ENCODE measurements at regions not wholly inside any gene's neighbourhood (a gene's known extent, or its start where the extent isn't known, plus 50 kb on each side); places are given as distances from the start of the nearest gene placed in this dataset.
"Not testable (repeated sequence)": the region's sequence is repeated elsewhere in the genome, so short reads cannot be mapped to it uniquely, and the experiment has no call there.

DNA sequence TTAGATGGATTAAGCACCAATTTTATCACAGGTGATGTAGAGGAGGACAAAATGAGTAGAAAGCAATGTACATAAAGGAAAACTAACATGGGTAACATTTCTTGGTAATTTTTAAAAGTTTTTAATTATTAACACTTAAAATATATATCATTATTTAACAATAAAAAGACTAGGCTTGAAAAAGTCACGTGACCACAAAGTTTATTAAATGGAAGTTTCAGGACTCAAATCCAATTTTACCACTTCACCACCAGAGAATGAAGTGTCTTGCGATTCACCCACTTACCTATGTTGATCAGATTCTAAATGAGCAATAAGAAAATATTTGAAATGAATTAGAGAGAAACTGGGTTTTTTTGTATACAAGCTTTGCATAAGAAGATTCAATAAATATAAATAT, 721.3 kb downstream of the GBE1 start:
- DNase-seq: no peak

DNA sequence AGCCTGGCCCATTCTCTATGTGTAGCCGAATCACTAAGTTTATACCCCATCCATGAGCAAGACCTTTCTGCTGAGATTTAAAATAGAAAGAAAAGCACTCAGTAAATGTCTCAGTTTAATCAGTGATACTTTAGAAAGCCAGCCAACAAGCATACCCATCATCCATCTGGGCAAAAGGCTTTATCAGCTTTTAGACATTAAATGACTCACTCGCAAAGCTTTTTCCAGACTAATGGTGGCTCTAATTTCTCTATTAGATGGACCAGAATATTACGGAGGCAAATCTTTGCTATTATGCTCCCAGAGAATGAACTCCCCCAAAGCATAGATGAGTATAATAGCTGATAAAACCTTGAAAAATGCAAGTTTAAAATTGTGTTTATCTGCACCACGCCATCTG, 727.8 kb downstream of the GBE1 start:
- no peak for DNase-seq

DNA sequence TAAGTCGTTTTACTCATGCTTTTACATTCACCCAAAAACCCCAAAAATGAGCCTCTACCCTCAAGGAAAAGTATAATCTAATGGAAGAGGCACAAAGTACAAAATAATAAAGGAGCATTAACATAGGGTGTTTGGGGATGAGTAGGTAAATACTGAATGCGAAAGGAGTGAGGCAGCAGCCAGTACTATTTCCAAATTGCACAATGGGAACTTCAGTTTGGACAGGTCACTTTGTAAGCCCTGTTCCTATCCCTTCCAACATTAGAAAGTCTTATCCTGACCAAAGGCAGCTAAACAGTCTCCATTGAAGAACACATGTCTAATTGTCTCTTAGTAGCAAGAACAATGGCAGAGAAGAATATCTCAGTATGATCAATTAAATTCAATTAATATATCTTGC, 728.3 kb downstream of the GBE1 start:
- DNase-seq: no peak

DNA sequence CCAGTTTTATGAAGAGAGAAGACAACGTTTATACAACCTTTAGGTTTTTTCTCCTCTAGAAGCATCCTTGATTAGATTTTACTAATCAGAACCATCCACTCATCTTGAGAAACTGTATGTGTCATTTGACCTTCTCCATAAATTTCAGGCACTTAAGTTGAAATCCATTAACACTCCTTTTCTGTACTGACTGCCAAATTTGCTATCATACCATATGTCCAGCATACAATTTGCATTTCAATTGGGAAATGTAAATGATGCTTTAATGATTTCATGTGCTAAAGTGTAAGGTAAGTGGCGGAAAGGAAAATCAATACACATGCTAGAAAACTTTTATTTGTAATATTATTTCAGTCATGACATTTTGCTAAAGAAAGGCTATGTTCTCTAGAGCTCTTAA, 731.6 kb downstream of the GBE1 start:
- no peak for DNase-seq

DNA sequence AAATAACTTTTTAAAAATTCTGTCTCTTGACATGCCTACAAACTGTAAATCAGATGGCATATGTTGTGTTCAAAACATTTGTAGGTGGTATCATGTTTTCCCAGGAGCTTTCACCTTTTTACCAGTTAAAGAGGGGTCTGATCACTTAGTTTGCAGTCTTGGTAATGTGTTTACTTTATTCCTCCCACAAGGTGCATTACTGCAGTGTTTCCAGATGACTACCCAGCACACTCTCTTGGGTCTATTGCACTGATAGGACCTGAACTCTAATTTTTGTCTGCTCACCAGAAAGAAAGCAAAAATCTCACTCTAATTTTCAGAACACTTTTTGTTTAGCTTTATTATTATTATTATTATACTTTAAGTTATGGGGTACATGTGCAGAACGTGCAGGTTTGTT, 734.1 kb downstream of the GBE1 start:
- DNase-seq: no peak

DNA sequence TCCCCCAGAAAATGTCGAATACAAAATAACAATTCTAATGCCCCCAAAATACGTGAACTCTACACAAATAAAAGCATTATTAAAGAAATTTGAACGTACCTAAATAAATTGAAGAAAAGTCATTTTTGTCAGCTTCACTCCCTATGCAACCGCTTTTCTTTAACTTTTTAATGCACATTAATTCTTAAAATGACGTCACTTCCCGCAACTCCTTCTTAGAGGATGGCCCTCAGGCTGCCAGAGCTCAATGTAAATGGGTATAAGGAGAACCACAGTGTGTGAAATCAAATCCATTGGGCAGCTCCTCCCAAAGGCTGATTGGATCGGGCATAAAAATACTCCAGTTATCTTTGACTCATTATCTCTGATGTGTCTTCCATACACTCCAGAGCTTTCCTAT, 736.9 kb downstream of the GBE1 start:
- DNase-seq: no peak

DNA sequence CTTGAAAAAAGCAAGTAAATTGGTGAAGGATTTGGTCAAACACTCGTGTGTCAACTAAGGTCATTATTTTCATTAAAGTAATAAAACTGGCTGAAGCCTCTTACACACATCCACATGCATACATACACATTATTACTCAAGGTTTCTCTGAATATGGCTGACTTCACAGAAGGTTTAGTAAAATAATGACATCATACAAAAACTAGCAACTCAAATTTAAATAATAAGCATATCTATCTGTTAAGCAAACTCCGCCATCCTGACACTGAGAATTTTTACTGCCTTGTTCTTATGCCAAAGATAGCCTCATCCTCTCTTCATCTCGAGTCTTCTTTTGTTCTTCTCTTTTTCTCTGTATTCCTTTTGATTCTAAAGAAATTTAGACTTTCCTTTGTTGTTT, 739.1 kb downstream of the GBE1 start:
- DNase-seq: no peak

DNA sequence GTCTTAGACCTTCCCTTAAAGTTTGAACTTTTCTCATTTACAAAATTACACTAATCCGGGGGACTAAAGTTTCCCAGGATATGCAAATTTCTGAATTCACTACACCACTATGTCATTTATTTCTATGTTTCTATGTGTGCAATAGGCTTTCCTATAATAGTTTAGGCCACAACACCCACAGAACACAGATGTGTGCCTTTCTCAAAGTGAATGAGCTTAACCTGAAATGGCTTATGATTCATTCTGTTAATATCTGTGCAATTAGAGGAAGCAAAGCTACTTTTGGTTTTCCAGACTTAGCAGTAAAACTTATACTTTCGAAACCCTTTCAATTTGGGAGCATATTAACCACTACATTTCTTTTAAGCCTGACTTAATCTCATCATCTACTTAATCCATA, 748.1 kb downstream of the GBE1 start:
- DNase-seq: no peak

DNA sequence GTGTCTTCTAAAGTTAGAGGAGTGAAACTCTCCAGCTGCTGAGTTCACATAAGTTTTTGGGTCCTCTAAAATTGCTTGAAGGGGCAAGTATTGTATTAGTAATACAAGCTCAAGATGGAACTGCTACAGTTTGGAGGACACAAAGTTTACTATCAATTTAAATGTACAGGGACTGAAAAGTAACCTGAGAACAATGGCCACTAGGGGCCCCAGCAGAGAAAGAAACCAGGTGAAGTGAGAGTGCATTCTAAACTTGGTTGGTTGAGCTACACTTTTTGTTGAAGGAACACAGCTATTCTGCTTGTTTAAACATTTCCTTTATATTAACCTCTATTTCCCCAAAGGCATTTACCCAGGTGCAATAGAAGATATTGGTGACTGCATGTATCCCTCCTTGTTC, 755.5 kb downstream of the GBE1 start:
- DNase-seq: no peak

DNA sequence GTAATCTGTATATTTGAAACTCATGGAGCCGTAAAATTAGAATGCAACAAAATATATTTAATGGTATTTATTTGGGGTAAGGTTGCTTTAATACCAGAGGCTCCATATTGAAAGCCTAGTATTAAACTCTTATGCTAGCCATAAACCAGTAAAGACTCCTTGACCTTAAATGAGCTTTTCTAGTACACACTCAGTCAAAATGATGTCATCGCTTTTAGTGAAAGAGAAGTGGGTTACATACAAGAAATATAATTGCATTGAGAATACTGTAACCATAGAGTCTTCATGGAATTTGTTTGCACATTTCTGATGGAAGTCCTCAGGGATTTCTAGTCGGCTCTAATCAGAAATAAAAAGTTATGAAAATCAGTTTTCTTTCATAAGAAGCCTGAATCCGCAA, 757.6 kb downstream of the GBE1 start:
- no peak for DNase-seq

DNA sequence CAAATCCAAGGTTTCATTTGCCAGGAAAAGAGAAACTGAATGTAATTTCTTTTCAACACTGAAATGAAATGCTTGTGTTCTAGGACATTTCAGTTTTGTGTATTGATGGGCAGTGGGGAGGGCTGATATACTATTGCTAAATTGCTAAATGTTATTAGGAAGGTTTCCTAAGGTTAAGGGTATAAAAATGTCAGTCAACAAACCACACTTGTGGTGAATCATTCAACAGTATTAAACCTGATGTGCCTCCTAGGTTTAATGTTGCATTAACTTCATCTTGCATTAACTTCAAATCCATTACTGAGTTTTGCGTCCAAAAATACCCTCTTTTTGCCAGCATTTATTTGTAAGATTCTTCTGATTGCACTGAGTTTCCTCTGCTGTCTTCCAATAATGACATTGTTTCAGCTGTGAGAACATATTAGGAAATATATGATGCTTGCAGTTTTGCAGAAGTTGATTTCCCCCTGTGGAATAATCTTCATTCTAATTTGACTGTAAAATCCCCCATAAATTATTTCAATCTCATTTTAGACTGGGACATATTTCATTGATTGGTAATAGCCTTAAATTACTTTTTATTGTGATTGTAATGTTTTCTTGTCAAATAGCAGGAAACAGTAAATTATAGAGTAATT, 758.3 kb downstream of the GBE1 start:
- no peak for DNase-seq

DNA sequence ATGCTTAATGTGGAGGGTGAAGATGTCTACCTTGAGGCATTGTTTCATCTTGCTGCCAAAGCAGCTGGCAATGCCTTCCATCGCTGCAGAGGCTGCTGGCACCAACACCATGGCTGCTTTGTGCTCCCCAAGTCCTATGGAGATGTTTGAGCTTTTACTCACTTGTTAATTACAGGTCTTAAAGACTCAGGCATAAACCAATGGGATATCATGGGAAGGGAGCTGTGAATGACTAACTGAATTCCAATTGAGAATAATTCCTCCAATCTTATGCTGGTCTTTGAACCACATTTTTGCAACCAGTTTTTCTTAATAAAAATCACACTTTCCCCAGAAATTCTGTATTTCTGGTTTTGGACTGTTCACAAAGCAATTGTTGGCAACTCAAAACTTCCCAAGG, 762.0 kb downstream of the GBE1 start:
- no peak for DNase-seq

DNA sequence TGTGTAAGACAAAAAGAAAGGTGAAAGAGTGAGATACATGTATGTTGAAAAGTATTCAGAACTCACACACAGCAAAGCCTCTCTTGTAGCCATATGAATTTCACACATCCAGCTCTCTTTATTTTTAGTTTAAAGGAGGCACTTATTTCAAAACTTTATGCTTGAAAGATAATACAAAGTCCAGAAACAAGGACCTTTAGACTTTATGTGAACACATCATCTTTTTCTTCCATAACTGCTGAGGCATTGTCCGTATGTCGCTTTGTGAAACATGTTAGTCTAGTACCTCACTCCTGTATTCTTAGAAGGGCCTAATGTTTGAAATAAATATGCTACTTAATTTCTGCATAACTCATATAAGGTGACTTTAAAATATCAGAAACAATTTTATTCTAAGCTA, 763.4 kb downstream of the GBE1 start:
- DNase-seq: no peak

DNA sequence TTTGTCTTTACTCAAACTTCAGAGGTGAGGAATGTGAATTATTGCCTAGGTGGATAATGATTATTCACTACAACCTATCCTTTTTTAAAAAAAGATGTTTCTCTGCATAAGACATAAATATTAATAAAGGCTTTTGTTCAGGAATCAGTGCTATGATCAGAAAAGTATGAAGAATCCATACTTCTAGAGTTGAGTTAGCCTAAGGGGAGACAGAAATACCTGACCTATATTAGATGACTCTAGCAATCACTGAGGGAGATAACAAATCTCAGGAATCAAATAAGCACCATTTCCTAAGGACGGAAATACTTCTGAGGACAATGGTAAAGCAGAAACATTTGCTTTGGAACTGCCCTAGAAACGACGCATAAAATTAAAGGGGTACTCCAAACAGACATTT, 763.8 kb downstream of the GBE1 start:
- DNase-seq: no peak

DNA sequence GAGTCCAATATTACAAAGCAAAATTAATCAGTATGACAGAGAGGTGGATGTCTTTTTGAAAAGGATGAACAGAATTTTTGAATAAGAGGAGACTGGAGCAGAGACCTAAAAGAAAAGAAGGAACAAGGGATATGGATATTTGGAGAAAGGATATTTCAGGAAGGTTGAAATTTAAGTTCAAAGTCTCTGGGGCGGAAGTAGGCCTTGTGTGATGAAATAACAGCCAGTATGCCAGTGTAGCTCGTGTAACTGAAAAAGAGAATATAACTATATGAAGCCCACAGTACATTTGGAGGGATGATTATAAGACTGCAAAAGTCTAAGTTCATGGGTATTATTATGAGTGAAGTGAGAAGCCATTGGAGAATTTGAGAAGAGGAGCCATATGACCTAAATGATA, 766.7 kb downstream of the GBE1 start:
- DNase-seq: no peak

DNA sequence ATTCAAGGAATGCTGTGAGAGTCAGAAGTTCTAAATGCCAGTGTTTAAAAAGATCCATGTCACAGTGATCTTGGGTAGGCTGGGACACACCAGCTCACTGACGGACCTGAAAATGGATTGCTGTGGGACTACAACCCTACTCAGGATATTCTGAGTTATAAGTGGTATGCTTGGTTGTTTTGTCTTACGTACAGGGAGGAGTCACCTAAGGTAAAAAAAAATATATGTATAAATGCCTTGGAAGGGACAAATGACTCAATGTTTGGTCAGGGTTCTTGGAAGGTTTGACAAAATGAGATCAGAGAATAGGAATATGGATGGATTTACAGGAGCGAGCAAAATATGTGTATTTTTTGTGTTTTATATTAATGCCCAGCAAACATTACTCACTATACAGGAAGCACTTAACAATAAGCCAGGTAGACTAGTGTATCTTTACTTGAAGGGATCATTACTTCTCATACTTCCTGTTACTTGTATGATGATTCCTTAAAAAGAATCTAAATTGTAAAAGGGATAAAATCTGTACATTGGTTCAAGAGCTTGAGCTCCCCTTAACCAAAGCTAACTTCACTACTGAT, 767.3 kb downstream of the GBE1 start:
- no peak for DNase-seq

DNA sequence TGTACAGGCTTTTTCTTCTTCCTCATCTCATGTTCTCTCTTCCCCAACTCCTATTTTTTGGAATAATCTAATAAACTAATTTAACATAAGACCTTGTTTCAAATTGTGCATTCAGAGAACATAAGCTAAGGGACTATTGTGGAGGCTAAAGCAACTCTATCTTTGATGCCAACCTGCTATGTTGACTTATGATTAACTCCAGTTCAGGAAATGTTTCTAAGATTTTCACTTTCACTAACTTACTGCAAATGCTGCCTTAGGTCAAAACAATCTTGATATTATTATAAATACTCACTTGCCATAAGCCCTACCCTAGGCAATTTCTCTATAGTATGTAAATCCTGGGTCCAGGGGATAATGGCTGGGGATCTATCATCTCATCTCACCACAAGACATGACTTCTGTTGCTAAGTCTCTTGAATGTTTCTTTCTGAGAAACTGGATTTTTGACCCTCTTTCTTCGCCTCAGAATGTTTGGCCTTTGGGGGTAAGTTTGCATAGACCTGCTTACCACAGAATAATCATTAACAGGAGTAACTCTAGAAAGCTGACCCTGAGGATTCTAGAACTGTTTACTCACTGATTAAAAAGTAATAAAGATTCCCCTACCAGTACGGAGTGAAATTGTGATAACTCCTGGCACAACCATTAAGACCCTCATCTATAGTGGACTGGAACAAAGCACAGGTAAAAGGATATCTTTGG, 768.1 kb downstream of the GBE1 start:
- no peak for DNase-seq

DNA sequence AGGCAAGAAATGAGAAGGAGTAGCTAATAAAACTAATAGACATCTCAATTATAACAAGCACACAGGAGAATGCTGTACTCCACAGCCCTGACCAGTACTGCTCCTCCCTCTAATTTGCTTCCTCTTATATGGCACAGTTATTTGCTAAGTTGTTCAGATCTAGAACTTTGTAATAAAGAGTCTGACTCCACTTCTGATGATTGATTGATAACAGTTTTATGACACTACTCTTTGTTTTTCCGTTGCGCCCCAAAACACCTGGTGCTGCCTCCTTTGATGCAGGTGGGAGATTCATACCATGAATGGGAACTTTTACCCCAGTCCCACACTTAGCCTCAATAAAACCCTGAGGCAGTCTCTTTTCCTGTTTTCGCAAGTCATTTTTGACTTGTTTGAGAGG, 777.7 kb downstream of the GBE1 start:
- no peak for DNase-seq

DNA sequence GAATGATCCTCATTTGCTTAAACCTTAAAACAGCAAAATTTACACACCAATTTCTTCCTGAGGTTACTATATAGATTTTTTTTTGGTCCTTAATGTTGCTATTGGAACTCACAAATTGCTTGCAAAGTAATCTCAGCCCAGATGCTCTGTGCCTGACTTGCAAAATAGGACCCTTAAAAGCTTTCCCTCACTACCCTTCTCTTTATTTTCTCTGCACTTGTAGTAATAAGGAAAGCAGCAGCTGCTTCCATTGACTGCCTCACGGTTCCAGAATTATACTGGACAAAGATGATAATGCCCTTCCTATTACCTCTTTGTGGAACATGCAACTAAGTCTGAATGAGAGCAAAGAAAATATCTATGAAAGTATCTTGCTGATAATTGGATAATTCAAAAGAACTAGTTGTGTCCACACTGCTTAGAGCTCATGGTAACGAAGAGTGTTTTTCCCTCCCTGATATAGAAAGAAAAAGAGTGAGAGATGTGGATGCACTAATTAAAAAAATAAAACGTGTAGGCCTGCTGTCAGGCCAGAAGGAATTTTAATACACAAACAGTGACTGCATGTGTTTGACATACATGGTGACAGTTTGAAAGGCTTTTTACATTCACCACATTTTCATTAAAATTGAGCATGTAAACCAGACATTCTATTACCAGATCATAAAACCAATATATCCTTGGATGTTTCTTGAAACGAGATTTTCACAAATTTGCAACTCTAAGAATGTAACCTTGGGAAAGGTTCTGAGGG, 783.1 kb downstream of the GBE1 start:
- DNase-seq: no peak

DNA sequence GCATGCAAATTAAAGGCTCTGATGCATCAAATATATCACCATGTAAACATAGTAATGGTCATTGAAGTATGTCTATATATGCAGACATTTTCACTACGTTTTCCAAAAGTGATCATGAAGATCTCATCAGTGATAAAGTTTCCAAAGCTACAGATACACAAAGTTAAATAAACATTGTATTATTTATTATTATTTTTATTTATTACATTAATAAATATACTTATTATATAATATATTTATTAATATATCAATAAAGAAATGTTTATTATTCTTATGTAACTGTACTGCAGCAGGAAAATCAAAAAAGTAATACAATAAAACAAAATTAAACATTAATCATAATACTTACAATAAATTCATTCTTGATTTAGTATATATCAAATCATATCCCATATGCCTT, 791.2 kb downstream of the GBE1 start:
- DNase-seq: no peak

DNA sequence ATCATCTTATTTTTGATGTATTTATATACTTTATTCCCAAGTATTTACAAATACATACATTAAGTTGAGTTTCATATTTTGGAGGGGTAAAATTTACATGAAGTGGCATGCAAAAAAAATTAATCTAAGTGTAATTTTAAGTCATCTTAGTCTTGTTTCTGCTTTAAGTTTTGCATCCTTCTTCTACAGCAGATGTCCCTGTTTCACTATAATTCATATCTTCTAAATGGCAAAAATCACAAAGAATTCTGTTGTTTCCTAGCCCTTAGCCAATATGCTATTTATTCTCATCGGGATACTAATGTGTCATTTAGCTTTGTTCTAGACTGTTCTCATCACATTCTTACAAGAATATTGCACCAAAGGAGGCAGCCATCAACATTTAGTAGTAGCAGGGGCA, 831.9 kb downstream of the GBE1 start:
- DNase-seq: no peak

DNA sequence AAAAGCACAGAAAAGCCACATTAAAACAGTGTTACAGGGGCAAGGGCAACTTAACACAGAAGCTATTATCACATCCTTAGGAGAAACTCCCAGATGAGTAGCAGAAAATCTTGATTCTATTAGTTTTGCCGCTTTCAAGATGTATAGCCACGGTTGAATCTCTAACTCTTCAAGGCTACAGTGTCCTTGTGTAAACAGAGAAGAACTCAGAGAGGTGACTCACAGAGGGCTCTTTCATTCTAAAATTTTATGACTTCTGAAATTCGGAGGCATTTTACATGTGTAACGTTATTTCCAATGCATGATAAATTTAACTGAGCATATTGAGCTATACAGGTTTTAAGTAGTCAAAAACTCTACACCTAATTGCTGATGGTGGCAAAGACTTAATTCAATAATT, 846.6 kb downstream of the GBE1 start:
- DNase-seq: no peak

DNA sequence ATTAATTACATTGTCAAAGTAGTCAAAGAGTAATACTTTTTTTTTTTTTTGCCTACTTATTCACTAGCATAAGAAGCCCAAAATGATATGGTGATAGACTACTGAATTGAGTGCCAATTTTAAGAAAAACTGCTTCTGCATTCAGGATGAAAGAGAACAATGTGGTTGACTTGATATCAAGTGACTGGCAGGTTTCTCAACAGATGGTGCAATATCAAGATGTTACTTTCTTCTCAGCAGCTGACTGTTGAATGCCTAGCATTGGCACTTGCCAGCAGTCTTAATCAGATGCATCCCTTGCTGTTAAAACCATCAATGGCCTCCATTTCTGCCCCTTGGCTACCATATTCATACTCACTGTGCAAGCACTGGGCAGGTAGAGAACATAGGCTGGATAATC, 863.2 kb downstream of the GBE1 start:
- DNase-seq: no peak

DNA sequence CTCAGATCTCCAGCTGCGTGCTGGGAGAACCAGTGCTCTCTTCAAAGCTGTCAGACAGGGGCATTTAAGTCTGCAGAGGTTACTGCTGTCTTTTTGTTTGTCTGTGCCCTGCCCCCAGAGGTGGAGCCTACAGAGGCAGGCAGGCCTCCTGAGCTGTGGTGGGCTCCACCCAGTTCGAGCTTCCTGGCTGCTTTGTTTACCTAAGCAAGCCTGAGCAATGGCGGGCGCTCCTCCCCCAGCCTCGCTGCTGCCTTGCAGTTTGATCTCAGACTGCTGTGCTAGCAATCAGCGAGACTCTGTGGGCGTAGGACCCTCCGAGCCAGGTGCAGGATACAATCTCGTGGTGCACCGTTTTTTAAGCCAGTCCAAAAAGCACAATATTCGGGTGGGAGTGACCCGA, 864.4 kb downstream of the GBE1 start:
- DNase-seq: not testable (repeated sequence)

Measured in DMS79 treated with DMSO at 0.1 percent for 48 hours (cell line).